ENCODE measurements at regions not wholly inside any gene's neighbourhood (a gene's known extent, or its start where the extent isn't known, plus 50 kb on each side); places are given as distances from the start of the nearest gene placed in this dataset.
A peak's percentile ranks its signal among the peaks of the same experiment; 100 is the strongest.

DNA sequence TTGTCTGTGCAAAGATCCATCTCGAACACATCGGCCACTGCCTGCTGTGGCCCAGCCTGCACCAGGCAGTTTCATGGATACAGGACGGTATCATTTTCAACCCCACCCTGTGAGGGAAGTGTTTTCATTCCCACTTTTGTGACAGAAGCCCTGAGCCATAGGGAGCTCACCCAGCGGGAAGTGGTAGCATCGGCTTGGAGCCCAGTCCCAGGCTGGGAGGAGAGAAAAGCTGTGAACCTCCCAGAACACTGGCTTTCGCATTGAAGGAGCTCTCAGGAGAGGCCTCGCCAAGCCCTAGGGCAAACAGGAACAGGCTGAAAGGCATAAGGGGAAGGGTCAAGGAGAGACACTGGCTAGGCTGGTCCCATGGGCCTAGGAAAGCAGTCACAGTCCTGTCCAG is 166.1 kb downstream of the TFCP2L1 start:
- Histone ChIP-seq H3K4me3 (no peak overlapping the region), H3K27ac (no peak overlapping the region)
- no peak for DNase-seq (ENCODE audit: low spot score)
- TF ChIP-seq, protein P1, sequence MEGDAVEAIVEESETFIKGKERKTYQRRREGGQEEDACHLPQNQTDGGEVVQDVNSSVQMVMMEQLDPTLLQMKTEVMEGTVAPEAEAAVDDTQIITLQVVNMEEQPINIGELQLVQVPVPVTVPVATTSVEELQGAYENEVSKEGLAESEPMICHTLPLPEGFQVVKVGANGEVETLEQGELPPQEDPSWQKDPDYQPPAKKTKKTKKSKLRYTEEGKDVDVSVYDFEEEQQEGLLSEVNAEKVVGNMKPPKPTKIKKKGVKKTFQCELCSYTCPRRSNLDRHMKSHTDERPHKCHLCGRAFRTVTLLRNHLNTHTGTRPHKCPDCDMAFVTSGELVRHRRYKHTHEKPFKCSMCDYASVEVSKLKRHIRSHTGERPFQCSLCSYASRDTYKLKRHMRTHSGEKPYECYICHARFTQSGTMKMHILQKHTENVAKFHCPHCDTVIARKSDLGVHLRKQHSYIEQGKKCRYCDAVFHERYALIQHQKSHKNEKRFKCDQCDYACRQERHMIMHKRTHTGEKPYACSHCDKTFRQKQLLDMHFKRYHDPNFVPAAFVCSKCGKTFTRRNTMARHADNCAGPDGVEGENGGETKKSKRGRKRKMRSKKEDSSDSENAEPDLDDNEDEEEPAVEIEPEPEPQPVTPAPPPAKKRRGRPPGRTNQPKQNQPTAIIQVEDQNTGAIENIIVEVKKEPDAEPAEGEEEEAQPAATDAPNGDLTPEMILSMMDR (IDR thresholded peaks at IDR 0.05), result no peak

DNA sequence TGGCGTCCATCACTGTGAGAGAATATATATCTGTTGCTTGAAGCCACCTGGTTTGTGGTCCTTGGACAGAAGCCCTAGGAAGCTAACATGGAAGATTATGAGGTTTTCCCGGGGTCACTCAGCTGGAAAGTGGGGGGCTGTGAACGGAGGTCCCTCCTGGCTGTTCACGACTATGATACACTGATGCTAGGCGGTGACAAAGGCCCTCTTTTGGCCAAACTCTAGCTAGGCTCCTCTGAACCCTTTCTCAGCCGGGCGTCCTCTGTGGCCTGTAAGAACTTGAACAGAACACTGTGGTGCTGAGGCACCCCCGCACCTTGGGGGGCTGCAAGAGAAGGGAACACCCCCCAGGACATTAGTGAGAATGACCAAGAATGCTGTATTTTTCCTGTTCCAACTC is 164.6 kb downstream of the TFCP2L1 start:
- no peak for DNase-seq (ENCODE audit: low spot score)
- no peak overlapping the region for H3K27ac ChIP-seq
- H3K4me3 ChIP-seq, result no peak overlapping the region
- TF ChIP-seq, protein P1 (IDR thresholded peaks at IDR 0.05), result no peak

DNA sequence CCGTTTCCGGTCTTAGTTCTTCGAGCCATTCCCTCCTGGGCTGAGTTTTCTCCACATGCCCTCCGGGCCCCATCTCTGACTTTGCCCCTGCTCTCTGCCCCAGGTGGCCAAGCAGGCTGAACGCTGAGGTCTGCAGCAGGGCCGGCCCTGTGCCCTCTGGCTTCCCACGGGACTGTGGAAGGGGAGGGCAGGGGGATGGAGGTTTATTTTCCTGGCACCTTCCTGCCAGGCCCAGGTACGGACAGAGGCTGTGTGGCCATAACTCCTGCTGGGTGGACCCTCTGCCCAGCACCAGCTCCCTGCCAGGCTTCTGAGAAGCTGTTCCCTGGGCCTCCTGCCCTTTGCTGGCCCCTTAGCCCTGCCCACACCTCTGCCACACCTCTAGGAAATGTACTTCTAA is 164.0 kb downstream of the TFCP2L1 start:
- H3K4me3 ChIP-seq, result no peak overlapping the region
- H3K27ac ChIP-seq, result no peak overlapping the region
- TF ChIP-seq, protein P1 (IDR thresholded peaks at IDR 0.05), result no peak
- DNase-seq (ENCODE audit: low spot score), result peak; percentile 38

DNA sequence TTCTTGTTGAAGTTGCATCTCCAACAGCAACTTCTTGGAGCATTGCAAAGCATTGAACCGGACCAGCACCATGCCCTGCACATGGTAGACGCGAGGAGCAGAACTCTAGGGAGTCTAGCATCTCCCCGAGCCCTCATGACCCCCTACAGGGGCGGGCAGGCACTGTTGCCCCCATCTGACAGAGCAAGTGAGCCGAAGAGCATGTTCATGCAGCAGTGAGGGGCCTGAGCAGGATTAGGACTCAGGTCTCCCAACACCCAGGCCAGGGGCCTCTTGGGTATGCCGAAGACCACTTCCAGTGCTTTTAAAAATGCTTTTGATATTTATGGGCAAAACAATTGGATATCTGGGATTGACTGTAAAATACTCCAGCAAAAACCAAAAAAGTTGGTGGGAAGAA is 163.3 kb downstream of the TFCP2L1 start:
- TF ChIP-seq, protein P1 (IDR thresholded peaks at IDR 0.05), result no peak
- DNase-seq (ENCODE audit: low spot score), result peak; percentile 41

DNA sequence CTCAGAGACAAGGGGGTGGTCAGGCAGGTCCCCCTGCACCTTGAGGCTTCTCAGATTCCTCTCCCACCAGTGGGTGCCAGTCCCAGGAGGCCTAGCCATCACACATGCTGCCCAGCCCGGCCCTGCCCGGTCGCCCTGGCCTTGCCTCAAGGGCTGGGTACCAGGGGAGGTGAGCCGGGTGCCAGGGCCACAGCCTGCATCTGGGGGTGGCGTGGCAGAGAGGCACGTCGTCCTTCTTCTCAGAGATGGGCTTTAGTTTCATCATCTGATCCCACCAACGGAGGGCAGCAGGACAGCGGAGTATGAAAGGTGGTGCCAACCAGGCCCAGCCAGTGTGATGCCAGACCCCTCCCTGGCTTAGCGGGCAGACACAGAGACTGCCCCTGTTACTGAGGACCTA is 161.7 kb downstream of the TFCP2L1 start:
- Histone ChIP-seq H3K27ac (no peak overlapping the region), H3K4me3 (no peak overlapping the region)
- DNase-seq (ENCODE audit: low spot score), result no peak
- TF ChIP-seq, protein P1 (IDR thresholded peaks at IDR 0.05), result no peak

More for the DNA sequence above, 163.3 kb downstream of the TFCP2L1 start:
- no peak overlapping the region for H3K4me3 ChIP-seq
- no peak overlapping the region for H3K27ac ChIP-seq

DNA sequence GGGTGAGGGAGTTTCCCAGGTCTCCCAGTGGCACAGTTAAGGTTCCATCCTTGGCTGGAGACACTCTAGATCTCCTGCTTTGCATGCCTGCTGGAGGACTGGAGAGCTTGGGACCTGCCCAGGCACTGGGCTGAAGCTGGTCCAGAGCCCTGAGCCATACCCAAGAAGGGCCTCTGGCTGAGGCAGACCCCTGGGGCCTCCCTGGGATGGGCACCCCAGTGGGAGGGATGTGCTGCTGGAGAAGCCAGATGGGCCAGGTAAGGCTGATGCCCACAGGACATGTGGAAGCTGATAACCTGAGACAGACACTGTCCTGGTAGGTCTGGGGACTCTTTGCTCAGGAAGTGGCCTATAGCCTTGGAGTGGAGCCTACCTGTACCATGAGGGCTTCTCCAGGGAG is 160.7 kb downstream of the TFCP2L1 start:
- Histone ChIP-seq H3K4me3 (no peak overlapping the region), H3K27ac (no peak overlapping the region)
- DNase-seq (ENCODE audit: low spot score), result no peak
- TF ChIP-seq, protein P1 (IDR thresholded peaks at IDR 0.05), result no peak

DNA sequence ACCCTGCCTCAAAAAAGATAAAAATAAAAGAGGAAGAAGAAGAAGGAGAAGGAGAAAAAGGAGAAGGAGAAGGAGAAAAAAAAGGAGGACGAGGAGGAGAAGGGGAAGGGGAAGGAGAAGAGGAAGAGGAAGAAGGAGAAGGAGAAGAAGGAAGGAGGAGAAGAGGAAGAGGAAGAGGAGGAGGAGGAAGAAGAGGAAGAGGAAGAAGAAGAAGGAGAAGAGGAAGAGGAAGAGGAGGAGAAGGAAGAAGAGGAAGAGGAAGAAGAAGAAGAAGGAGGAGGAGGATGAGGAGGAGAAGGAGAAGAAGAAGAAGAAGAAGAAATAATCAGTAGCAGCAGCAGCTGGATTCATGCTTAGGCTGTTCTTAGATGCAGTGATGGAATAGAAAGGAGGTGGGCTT is 159.7 kb downstream of the TFCP2L1 start:
- no peak for DNase-seq (ENCODE audit: low spot score)
- Histone ChIP-seq H3K4me3 (no peak overlapping the region), H3K27ac (no peak overlapping the region)
- TF ChIP-seq, protein P1 (IDR thresholded peaks at IDR 0.05), result no peak

Measured in coronary artery (tissue), 2 donors.